Mucosa of descending colon (tissue), 3 donors: ENCODE measurements at regions not wholly inside any gene's neighbourhood (a gene's known extent, or its start where the extent isn't known, plus 50 kb on each side); places are given as distances from the start of the nearest gene placed in this dataset.

Source experiments
- ATAC-seq: fragments of 200-7000 bp; cut with Tn5 transposase; one replicate; pipeline ENCODE4 v1.9.1; 2020; ENCODE audit warnings: mild to moderate bottlenecking, moderate library complexity
- DNase-seq, 3 donors: peaks; one replicate each; pipeline ENCODE4 v3.0.0-alpha.2; 2020
- H3K36me3 ChIP-seq: fragments of 200-600 bp; one replicate; pipeline ENCODE4 v1.8.0; 2021; ENCODE audit warnings: low read depth, mild to moderate bottlenecking
- H3K4me1 ChIP-seq: fragments of 200-600 bp; one replicate; pipeline ENCODE4 v1.8.0; 2021; ENCODE audit warnings: low read depth, mild to moderate bottlenecking
- H3K4me3 ChIP-seq: fragments of 200-600 bp; one replicate; pipeline ENCODE4 v1.8.0; 2021; ENCODE audit warnings: mild to moderate bottlenecking
- H3K9me3 ChIP-seq: fragments of 200-600 bp; one replicate; pipeline ENCODE4 v1.8.0; 2021; ENCODE audit warnings: mild to moderate bottlenecking
- CTCF ChIP-seq: fragments of 200-600 bp; IDR thresholded peaks from one replicate; pipeline ENCODE4 v1.8.0; 2022; ENCODE audit warnings: antibody characterized with exemption, mild to moderate bottlenecking
- intact Hi-C, 2 donors: fragments of 100-400 bp; cut with DNase I in 1 of 2; cut with micrococcal nuclease in 1 of 2; formaldehyde crosslinking; loops; one replicate each; pipeline versions ENCODE4 v1.11.0 to v1.11.1; 2022; cut with DNase I, micrococcal nuclease
- donor health status: DM: no; HTN: no; CAD: no; lungs with moderate emphysema.
- donor health status: DM: no; HTN: no; CAD: no.
- donor health status: DM: no; HTN: yes; CAD: no.

GRCh38 chr6:1028723-1029122 is 283.2 kb upstream of the FOXQ1 start:
- H3K4me3 ChIP-seq: no peak overlapping the region
- intact Hi-C loops: no loop called here
- TF ChIP-seq CTCF: no peak
- no peak for DNase-seq
- no peaks in the 10 kb centered on the region for H3K36me3 ChIP-seq
- no peaks in the 10 kb centered on the region for H3K9me3 ChIP-seq
- H3K4me1 ChIP-seq: no peaks in the 10 kb centered on the region
- no peak for ATAC-seq

- DNase-seq (no peak), ATAC-seq (no peak)
- intact Hi-C loops: no loop called here
- no peak overlapping the region for H3K4me3 ChIP-seq
- H3K9me3 ChIP-seq: no peaks in the 10 kb centered on the region
- no peaks in the 10 kb centered on the region for H3K4me1 ChIP-seq
- TF ChIP-seq CTCF: no peak
- no peaks in the 10 kb centered on the region for H3K36me3 ChIP-seq
Measured at GRCh38 chr6:1027795-1028569, 283.9 kb upstream of the FOXQ1 start.

GRCh38 chr6:1027109-1027794 is 284.6 kb upstream of the FOXQ1 start:
- Histone ChIP-seq H3K36me3 (no peaks in the 10 kb centered on the region), H3K4me1 (no peaks in the 10 kb centered on the region), H3K4me3 (no peak overlapping the region), H3K9me3 (no peaks in the 10 kb centered on the region)
- ATAC-seq: no peak
- intact Hi-C loops: no loop called here
- TF ChIP-seq CTCF: no peak
- no peak for DNase-seq

- DNase-seq (no peak), ATAC-seq (no peak)
- no peaks in the 10 kb centered on the region for H3K9me3 ChIP-seq
- no peak overlapping the region for H3K4me3 ChIP-seq
- no peaks in the 10 kb centered on the region for H3K4me1 ChIP-seq
- H3K36me3 ChIP-seq: no peaks in the 10 kb centered on the region
- intact Hi-C loops: no loop called here
- TF ChIP-seq CTCF: no peak
Measured at GRCh38 chr6:1025821-1026220, 286.1 kb upstream of the FOXQ1 start.

GRCh38 chr6:1024587-1024986 is 287.3 kb upstream of the FOXQ1 start:
- no peak for TF ChIP-seq CTCF

More at GRCh38 chr6:1024587-1024986, 287.3 kb upstream of the FOXQ1 start:
- Histone ChIP-seq H3K4me3 (no peak overlapping the region), H3K9me3 (no peaks in the 10 kb centered on the region), H3K4me1 (no peaks in the 10 kb centered on the region), H3K36me3 (no peaks in the 10 kb centered on the region)
- ATAC-seq (peak; percentile 36), DNase-seq (no peak)
- intact Hi-C loops: no loop called here
